GM19023 (cell line): ENCODE measurements at regions not wholly inside any gene's neighbourhood (a gene's known extent, or its start where the extent isn't known, plus 50 kb on each side); places are given as distances from the start of the nearest gene placed in this dataset.

Source experiments
- ATAC-seq: cut with Tn5 transposase; IDR thresholded peaks from one replicate; pipeline ENCODE4 v1.9.1; 2021; ENCODE audit warnings: mild to moderate bottlenecking, moderate library complexity; ENCODE audit not compliant: unreplicated experiment

DNA sequence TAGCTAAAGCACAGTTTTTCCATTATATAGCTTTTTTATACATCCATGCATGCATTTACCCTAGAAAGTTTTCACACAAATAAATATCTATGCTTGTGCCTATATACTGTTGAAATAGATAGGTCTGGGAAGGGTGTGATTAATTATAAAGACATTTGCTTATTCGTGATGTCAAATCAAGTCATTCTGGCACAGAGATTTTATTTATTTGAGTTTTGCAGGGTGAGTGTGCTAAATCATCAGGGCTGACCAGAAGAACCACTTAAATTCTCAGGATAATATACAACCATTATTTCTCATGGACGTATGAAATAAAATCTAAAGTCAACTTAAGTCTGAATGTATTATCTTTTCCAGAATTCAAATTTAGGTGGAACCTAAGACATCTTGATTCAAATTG is 295.5 kb downstream of the EPHA4 start:
- no peak for ATAC-seq

DNA sequence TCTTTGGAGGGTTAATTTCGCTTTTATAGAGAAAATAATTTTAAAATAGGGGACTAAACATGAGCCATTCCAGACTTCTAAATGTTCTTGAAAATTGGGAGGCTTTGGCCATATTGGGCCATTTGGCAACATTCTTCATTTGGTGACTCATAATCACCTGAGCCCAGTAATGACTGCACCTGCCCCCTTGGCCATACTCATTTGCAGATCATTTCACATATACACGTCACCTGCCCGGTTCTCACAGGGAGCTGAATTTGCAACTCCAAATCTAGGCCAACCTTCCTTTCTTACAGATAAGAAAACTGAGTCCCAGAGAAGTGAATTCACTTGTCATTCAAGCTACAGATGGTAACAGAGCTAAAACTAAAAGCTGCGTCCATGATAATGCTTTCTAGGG is 289.7 kb downstream of the EPHA4 start:
- no peak for ATAC-seq

DNA sequence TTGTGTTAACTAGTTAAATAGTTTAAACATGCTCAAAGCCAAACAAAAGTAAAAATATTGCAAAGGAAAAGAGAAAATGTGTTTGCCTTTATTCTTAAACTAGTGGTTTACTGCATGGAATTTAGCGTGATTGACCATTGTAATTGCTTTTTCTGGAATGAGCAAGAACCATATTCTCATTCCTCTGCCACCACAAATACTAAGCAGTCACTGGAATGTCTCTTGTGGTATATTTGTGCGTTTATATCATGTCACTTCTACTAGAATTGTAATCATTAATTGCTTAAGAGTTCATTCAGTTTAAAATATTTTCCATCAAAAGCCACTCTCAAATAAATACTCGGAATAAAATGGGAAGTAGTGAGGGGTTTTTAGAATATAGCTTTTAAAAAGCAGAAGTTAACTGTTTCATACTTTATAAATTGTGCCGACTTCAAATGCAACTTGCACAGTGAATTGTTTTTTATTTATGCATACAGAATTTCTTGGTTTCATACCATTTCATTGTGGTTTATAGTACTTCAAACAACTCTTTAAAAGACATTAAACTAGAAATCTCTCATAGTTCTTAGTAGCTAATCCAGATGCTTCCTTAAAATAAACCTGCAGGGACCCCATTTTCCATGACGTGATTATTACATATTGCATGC is 288.1 kb downstream of the EPHA4 start:
- no peak for ATAC-seq

DNA sequence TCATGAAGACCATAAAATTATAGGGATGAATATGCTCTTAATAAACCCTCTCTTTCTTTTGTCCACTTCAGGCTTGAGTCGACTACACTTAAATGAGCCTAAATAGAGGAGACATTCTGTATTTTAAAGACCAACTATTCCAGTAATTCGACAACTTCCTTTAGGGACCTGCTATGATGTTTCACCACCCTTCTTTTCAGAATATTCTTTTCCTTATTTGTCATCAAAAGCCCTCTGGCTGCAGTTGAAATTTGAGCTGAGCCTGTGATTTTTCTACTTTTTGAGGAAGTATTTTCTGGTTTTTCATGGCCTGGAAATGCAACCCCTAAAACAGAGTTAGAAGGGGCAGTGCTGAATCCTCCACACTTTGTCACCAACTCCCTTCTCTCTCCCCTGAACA is 287.0 kb downstream of the EPHA4 start:
- no peak for ATAC-seq

DNA sequence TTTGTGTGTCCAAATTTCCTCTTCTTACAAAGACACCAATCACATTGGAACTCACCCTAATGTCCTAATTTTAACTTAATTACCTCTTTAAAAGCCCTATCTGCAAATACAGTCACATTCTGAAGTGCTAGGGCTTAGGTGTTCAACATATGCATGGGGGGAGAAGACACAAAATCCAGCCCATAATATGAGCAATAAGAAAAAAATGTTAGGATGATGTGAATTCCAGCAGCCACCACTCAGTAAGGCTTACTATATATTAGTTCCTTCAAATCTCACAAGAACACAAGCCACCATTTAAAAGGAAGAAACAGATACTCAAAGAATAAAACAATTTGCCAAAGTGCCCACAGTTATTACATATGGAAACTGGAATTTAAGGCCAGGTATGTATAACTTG is 285.7 kb downstream of the EPHA4 start:
- no peak for ATAC-seq

DNA sequence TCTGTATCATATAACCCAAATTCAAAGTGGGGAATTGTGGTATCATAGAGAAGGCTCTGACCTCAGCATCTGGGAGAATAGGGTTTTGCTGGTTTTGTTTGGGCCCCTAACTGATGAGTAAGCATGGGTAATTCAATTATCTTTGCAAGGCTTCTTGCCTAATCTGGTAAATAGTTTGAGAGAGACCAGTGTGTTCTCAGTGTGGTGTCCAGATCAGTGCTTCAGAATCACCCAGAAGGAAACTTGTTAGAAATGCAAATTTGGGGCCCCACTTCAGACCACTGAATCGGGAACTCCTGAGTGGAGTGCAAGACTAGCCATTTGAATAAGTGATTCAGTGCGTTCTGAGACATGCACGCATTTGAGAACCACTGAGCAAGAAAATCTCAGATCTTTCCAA is 282.7 kb downstream of the EPHA4 start:
- no peak for ATAC-seq

DNA sequence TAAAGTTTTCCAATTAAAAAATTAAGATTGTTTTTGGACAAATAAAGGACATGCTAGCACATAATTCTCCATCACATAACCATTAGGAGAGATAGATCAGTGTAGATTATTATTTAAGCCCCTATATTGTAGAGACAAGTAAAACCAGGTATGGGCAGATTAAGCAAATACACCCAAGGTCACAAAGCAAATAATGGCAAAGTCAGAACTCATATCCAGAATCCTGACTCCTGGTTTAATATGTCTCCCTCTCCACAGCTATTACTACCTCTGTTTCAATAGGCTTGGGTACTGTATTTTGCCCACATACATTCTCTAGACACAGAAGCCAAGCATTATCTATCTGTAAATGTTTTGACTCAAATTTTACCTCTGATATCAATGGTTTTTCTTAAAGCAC is 282.3 kb downstream of the EPHA4 start:
- ATAC-seq, result no peak

DNA sequence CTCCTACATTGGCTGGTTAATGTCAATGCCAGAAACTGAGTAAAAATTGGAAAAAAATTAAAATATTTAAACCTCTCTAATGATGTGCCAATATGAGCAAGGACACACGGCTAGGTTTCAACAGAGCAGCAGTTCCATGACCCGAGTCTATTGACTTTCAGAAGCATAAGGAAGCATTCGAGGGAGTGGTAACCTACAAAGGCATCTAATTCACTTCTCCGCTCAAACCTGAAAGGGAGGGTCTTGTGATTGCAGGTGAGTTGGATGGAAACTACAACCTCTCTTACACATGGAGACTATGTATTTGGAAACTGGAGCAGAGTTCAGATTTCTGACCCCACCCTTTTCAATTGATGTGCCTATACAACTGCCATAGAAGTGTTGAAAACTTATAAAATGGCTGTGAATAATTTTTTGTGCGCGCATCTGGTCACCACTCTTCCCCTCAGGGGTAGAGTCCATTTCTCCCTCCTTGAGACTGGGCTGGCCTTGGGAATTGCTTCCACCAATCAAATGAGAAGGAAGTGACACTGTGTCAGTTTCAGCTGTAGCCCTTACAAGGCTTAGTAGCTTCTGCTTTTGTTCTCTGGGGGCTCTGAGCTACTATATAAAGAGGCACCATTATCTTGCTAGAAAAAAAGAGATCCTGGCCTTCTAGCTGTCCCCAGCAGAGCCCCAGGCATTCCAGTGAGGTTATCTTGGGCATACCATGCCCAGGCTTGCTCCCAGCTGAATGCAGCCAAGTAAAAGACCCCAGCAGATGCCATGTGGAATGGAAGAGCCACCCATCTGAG is 278.0 kb downstream of the EPHA4 start:
- ATAC-seq, result no peak

DNA sequence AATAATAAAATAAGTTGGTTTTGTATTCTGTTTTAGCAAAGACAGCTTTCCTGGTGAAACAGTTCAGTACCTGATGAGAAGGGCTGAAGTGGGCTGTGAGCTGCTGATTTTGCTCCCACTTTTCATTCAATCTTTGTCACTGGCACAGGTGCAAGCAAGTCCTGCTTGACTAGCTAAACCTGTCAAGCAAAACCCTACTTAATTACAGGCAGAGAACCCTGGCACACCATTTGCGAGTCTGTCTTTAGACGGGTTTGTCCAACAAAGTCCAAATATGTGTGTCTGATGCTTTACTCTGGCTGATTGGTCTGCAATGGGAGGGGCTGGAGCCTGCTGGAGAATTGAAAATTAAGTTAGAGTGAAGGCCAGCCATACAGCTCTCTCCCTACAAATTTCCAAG is 267.2 kb downstream of the EPHA4 start:
- ATAC-seq, result no peak

DNA sequence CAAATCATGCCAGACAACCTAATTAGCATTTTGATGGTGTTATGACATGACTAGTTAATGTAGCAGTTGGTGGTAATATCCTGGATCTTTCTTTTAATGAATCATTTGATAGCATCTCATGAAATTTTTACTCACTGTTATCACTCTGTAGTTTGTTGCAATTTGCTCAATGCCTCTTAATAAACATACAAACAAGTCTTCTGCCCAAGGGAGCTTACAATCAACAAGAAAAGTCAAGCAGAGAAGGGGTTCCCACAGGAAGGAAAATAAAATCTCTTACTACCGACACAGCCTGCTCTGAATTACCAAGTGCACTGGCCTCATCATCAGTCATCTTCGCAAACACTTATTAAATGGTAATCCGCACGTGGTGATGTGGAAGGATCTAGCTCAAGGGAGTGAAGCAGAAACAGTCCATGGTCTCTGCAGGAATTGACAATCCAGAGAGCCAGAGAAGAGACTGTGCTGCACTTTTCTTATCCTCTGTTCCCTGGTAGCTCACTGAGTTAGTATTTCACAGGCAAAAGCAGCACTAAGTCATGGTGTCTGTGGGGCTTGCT is 263.5 kb downstream of the EPHA4 start:
- ATAC-seq, result no peak

DNA sequence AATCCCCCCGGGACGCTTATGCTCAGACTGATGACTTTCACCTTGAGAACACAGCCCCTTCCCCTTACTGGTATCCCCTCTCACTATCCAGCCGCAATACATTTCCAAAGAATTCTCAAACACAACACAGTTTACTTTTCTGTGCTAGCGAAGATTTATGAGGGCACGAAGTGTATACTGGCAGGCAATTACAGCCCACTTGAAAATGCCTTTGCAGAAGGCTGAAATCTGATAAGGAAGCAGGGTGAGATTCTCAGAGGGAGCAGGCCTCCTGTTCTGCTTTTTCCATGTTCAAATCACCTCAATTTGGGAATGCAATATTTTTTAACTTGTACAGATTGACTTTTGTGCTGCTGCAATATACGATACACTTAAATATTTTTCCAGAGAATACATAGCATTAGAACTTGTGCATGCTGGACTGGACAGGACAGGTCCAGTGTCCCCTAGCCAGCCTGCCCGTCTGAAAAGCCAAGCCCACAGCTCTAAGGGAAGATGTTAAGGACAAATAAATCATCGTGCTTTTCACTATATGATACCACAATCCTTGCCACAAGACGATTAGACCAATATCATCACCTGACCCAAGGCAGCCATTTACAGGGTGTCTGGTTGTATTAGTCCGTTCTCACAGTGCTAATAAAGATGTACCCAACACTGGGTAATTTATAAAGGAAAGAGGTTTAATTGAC is 262.1 kb downstream of the EPHA4 start:
- ATAC-seq, result no peak

DNA sequence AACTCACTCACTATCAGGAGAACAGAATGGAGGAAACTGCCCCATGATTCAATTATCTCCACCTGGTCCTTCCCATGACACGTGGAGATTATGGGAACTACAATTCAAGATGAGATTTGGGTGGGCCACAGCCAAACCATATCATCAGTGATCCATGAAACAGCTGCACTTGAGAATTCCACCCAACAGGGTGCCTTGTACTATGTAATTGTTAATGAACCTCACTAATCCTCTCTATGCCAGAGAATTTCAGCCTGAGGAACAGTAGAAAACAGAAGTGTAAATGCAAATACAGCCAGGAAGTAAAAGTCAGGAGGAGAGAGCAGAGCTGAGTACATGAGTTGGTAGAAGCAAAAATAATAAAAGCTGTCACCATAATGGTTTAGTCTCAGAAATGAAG is 261.4 kb downstream of the EPHA4 start:
- ATAC-seq, result no peak

DNA sequence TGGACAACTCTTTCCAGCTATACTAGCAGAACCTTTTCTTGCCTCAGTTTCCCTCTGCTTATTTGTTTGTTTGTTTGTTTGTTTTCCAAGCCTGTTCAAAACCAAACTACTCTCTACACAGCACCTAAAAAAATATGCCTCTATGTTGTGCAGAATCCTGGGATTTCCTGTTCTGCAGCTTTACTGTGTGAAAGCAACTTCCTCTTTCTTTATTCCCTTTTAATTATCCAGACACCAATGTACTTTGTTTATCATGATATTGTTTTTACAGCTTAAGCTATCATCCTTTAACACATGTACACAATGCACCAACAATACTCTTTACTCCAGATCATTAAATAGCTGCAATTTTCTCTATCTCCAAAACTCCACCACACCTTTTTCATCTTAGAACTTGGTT is 259.5 kb downstream of the EPHA4 start:
- no peak for ATAC-seq

DNA sequence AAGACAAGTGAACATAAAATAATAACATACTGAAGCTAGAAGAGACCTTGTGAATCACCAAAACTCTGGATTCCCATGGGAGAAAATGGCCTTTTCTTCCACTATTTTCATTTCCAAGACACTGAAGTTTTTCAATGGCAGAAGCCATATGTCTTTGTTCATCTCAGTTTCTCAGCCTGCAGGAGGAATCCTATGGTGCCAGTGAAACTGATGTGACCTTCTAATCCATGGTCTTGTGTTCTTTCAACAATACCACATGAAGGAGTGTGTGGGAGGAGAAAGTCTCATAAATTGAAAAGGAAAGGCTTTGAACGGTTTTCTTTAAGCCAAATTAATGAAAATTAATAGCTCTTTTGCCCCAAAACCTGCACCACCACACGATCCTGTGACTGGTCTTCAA is 257.3 kb downstream of the EPHA4 start:
- ATAC-seq, result no peak

DNA sequence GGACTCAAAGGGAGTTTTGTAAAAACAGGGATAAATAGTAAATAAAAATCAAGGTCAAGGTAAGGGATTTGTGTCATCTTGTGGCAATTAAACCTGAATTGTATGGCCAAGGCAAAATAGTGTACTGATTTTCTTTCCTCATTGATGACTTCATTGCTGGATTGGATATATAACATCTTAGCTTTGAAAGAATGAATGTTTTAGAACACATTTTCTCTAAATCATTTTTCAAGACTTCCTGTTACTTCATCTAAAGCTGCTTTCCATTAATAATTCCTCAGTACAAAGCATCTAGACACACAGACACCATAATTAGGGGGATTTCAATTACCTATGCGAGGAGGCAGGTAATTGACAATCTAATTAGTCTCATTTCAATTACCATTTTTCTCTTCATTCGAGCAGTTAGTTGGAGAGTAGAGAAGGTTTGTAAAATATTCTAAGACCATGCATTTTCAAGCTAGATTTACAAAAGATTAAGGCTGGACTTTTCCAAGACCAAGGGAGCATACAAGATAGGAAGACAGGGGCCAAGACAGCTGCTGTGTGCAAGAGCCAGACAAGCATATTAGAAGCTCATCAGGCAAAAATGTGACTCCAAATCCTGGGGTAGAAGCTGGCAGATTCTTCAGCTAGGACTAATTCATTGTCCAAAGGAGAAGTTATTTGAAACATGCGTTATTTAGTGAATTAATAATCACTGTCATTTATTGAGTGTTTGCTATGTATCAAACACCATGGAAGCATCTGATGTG is 253.6 kb downstream of the EPHA4 start:
- no peak for ATAC-seq

DNA sequence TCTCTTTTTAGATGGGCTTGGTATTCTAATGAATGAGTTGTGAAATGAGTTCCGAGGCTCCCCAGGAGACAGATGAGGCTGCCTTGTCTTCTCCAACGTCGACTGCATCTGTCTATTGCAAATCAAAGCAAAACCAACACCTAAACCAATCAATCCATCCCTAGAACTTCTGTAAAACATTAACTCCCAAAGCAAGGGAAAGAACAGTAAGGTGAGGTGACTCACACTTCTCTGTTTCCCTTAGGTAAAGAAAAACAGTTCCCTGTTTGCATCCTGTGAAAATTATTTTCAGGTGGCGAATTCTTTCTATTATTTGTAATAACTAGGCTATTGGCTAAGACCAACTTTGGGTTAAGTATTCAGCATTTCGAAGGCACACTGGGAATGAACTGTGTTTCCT is 249.4 kb downstream of the EPHA4 start:
- ATAC-seq, result no peak

DNA sequence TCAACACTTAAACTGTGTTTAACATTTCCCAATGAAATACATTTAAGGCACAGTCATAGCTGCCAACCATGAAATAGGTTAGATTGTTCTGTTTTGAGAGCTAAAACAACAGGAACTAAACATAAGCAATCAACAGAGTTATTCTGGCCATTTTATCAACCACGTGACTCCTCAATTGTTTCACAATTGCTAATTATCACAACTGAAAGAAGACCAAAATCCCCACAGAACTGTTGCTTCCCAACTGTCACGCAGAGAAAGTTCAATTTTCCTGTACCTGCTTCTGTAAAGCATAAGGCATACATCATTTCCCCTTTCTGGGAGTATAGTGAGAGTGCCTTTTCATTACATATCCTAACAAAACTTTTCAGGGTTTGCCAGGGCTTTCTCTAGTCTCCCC is 248.6 kb downstream of the EPHA4 start:
- ATAC-seq, result no peak

DNA sequence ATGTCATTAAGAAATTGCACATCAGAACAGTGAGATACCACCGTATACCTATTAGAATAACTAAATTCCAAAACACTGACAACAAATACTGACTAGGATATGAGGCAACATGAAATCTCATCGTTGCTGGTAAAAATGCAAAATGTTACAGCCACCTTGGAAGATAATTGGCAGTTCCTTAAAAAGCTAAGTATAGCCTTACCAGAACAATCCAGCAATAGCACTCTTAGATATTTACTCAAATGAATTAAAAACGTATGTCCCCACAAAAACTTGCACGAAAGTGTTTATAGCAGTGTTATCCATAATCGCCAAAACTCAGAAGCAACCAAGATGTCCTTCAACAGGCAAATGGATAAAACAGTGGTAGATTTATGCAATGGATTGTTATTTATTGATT is 241.7 kb downstream of the EPHA4 start:
- no peak for ATAC-seq

DNA sequence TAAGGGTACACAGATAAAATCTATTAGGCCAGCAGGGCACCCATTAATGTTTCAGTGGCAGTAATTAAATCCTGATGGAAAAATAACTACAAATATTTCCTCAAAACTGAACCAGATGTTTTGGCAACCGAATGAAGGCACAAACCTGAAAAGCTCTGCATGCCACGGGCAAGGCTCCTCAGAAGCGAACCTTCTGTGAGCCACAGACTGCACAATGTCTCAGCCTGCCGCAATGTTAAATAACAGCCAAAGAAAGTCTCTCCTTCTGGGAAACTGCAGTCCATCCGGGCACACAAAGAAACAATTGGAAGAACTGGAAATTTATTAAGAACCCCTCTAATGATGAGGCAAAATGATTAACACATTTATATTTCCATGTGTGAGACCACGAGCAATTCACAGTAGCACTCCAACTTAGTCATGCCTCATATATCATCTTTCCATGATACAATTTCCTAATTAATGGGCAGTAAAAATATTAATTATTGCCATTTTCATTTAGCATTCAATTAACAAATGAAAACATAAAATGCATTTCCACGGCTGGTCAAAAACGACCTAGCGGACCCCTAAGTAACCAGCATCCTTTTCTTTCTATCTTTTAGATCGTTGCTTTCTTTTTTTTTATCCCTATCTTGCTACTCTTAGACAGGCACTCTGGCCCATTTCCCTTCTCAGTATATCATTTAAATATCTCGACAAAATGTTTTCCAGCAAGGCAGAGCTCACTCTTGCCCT is 237.5 kb downstream of the EPHA4 start:
- no peak for ATAC-seq

DNA sequence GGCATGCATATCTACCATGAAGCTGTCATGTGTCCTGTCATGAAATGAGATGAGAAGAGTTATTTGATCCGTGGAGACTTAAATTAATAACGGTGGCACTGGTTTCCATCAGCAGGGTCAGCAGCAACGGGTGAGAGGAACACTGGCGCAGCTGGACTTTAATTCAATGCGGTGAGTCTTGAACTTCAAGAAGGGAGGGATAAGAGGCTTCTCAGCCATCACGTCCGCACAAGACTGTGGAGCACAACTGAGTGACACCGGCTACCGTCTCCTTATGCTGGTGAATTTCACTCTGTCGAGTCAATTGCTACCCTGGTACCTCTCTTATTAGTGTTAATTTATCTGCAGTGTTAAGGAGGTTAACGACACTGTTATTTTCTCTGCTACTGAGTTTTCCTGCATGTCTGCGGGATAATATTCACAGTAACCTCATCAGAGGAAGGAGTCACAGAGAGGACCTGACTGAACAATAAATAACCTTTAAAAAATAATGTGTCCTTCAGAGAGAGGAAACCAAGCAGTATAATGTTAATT is 236.8 kb downstream of the EPHA4 start:
- no peak for ATAC-seq
